Fibroblast of pulmonary artery (primary cell): ENCODE measurements at regions not wholly inside any gene's neighbourhood (a gene's known extent, or its start where the extent isn't known, plus 50 kb on each side); places are given as distances from the start of the nearest gene placed in this dataset.

Experiments
- DNase-seq: peaks from one replicate; pipeline ENCODE4 v3.0.0-alpha.2; 2010; ENCODE audit warnings: low read depth
- H3K4me3 ChIP-seq: replicated peaks from 2 replicates; pipeline ENCODE4 v1.5.1; 2011; ENCODE audit warnings: low read depth, mild to moderate bottlenecking, control low read depth, low read length, moderate library complexity
- TF ChIP-seq, protein P1 (sequence below): IDR thresholded peaks from 2 replicates; pipeline ENCODE4 v1.5.1; 2011; ENCODE audit warnings: mild to moderate bottlenecking, control low read depth, low read length, inconsistent platforms; ENCODE audit errors: missing control alignments

DNA sequence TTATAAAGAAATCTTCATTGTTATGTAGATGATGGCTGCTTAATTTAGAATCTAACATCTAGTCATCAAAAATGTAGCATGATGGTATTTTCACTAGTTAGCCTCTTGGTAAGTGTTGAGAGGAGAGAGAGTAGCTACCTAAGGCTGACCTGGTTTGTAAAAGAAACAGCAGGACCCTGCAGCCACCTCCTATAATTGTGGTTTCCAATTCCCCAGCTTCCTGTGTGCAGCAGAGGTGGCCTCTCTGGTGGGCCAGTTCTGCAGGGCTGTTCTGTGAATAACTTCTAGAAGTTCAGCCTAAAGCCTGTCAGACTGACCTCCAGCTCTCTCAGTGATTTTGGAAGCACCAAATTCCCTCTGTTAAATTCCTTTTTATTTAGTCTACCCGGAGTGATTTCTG, 246.4 kb upstream of the LRRC7 start:
- H3K4me3 ChIP-seq, result no peak overlapping the region
- TF ChIP-seq, protein P1, sequence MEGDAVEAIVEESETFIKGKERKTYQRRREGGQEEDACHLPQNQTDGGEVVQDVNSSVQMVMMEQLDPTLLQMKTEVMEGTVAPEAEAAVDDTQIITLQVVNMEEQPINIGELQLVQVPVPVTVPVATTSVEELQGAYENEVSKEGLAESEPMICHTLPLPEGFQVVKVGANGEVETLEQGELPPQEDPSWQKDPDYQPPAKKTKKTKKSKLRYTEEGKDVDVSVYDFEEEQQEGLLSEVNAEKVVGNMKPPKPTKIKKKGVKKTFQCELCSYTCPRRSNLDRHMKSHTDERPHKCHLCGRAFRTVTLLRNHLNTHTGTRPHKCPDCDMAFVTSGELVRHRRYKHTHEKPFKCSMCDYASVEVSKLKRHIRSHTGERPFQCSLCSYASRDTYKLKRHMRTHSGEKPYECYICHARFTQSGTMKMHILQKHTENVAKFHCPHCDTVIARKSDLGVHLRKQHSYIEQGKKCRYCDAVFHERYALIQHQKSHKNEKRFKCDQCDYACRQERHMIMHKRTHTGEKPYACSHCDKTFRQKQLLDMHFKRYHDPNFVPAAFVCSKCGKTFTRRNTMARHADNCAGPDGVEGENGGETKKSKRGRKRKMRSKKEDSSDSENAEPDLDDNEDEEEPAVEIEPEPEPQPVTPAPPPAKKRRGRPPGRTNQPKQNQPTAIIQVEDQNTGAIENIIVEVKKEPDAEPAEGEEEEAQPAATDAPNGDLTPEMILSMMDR, result no peak
- DNase-seq, result no peak

DNA sequence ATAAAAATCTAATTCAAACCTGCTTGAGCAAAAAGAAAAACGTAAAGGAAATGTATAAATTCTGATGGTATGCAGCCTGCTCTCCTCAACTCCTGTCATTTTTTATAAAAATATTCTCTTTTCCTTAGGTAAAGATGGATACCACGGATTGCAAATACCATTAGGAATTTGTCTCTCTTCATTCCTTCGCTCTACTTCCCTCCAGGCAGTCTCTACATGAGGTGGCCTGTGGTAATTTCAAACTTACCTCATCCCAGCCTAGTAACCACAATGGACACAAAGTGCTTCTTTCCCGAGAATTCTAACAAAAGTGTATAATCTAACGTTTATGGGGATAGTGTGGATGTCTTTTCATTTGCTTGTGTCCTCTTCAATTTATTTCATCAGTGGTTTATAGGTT, 239.5 kb upstream of the LRRC7 start:
- TF ChIP-seq, protein P1, result no peak
- no peak overlapping the region for H3K4me3 ChIP-seq
- no peak for DNase-seq

DNA sequence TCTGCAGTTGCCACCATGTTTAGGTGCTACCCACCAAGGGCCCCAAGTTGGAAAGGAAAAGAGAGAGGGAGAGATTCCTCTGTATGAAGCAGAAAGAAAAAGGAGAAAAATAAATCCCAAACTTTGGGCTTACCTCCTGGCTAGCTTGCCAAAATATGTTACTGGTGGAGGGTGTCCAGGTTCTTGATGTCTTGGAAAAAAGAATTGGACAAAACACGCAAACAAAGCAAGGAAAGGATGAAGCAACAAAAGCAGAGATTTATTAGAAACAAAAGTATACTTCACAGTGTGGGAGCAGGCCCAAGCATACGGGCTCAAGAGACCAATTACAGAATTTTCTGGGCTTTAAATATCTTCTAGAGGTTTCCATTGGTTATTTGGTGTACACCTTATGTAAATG, 204.5 kb upstream of the LRRC7 start:
- H3K4me3 ChIP-seq, result no peak overlapping the region
- TF ChIP-seq, protein P1, result no peak
- DNase-seq, result no peak

DNA sequence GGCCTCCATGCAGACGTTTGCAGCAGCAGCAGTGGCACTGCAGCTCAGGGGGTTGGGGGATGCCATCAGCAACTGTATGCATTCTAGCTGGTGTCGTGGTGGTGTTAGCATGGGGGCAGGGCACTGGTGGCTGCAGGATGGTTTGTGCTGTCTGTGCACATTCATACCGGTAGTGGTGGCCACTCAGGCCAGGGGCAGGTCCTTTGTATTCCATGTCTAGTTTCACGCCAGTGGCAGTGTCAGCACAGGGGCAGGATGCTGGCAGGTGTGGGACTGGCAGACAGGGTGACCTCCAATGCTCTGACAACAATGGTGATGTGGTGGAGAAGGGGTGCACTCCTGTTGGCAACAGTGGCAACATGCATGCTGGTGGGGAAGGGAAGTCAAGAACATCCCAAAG, 194.2 kb upstream of the LRRC7 start:
- DNase-seq, result no peak
- no peak overlapping the region for H3K4me3 ChIP-seq
- TF ChIP-seq, protein P1, result no peak

DNA sequence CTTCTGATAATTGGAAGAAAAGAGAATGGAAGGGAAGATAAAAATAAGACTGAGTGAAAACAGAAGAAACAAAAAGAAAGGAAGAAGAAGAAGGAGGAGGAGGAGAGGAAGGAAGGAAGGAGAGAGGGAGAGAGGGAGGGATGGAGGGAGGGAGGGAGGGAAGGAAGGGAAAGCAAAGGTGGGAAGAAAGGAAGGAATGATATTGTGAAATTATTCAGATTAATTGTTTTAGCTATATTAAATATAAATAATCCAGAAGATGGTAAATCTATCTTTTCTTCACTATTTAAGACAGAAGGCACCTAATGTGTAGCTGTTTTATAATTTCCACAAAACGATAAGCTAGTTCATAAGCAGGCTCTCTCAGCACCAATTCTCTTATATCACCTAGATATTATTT, 191.3 kb upstream of the LRRC7 start:
- TF ChIP-seq, protein P1, result no peak
- no peak overlapping the region for H3K4me3 ChIP-seq
- no peak for DNase-seq

DNA sequence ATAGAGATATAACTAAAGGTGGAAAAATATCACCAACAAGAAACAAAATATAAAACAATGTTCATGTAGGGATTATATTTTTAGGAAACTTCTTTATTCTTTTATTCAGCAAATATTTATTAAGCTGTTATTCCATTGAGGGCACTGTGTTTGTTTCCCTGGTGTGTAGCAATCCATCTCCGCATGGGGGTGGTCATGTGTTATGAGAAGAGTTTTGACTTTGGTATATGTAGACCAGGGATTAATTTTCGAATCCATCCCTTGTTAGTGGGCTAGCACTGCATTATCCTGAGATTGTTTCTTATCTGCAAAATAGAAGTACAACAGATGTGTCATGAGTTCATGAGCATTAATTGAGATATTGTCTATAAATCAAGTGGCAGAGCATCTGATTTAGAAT, 190.2 kb upstream of the LRRC7 start:
- TF ChIP-seq, protein P1, result no peak
- no peak overlapping the region for H3K4me3 ChIP-seq
- DNase-seq, result no peak

DNA sequence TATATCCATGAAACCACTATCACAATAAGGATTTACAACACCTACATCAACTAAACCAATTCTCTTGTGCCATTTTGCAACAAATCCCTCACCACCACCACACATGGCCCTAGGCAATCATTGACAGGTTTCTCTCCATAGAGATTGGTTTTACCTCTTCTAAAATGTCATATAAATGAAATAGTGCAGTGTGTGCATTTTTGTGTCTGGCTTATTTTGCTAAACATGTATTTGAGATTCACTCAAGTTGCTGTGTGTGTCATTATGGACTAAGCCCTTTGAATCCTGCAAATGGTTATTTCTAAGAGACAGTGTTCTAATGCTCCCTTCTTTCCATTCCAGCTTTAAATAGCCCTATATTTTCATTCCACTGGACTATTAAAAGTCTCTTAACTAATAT, 179.7 kb upstream of the LRRC7 start:
- TF ChIP-seq, protein P1, result no peak
- DNase-seq, result no peak

More for the DNA sequence above, 179.7 kb upstream of the LRRC7 start:
- no peak overlapping the region for H3K4me3 ChIP-seq
